ENCODE measurements at regions not wholly inside any gene's neighbourhood (a gene's known extent, or its start where the extent isn't known, plus 50 kb on each side); places are given as distances from the start of the nearest gene placed in this dataset.

- TF ChIP-seq POLR2AphosphoS5 (IDR thresholded peaks at IDR 0.05; ENCODE audit: low read depth, low read length), result no peak
- no peak for TF ChIP-seq SIN3A (IDR thresholded peaks at IDR 0.05; ENCODE audit: borderline replicate concordance, insufficient read depth, low read length)
- TF ChIP-seq, protein P1, sequence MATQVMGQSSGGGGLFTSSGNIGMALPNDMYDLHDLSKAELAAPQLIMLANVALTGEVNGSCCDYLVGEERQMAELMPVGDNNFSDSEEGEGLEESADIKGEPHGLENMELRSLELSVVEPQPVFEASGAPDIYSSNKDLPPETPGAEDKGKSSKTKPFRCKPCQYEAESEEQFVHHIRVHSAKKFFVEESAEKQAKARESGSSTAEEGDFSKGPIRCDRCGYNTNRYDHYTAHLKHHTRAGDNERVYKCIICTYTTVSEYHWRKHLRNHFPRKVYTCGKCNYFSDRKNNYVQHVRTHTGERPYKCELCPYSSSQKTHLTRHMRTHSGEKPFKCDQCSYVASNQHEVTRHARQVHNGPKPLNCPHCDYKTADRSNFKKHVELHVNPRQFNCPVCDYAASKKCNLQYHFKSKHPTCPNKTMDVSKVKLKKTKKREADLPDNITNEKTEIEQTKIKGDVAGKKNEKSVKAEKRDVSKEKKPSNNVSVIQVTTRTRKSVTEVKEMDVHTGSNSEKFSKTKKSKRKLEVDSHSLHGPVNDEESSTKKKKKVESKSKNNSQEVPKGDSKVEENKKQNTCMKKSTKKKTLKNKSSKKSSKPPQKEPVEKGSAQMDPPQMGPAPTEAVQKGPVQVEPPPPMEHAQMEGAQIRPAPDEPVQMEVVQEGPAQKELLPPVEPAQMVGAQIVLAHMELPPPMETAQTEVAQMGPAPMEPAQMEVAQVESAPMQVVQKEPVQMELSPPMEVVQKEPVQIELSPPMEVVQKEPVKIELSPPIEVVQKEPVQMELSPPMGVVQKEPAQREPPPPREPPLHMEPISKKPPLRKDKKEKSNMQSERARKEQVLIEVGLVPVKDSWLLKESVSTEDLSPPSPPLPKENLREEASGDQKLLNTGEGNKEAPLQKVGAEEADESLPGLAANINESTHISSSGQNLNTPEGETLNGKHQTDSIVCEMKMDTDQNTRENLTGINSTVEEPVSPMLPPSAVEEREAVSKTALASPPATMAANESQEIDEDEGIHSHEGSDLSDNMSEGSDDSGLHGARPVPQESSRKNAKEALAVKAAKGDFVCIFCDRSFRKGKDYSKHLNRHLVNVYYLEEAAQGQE (IDR thresholded peaks at IDR 0.05; ENCODE audit: insufficient read depth in 1 of 2, low read depth in 2 of 2, low read length in 2 of 2), result no peak
- no peak for TF ChIP-seq TAF1 (IDR thresholded peaks at IDR 0.05; ENCODE audit: borderline replicate concordance, insufficient read depth, low read length)
- no peak for TF ChIP-seq FOXP2 (optimal IDR thresholded peaks at IDR 0.05; ENCODE audit: borderline replicate concordance, extremely low read depth, extremely low read length, insufficient read depth)
Observed at GRCh38 chr10:113259576-113260226, 293.2 kb upstream of the HABP2 start.

Data from PFSK-1 (cell line).